ENCODE measurements at regions not wholly inside any gene's neighbourhood (a gene's known extent, or its start where the extent isn't known, plus 50 kb on each side); places are given as distances from the start of the nearest gene placed in this dataset.

GRCh38 chr13:84646957-84647356, 764.7 kb upstream of the SLITRK1 start (continued):
- TF ChIP-seq ZNF138 (CRISPR knock-in tag; conservative IDR thresholded peaks at IDR 0.05) (no peak), ZNF416 (CRISPR knock-in tag; IDR thresholded peaks at IDR 0.05) (no peak)

GRCh38 chr13:84645196-84646012, 763.1 kb upstream of the SLITRK1 start:
- Mint-ChIP-seq H3K27ac (0 out of 2 replicates have a peak overlapping the region, but pooled peaks have one; percentile 20), H3K27me3 (ENCODE audit: low read depth) (no peaks in the 10 kb centered on the region), H3K4me1 (peaks cover 30% of the 10 kb centered on the region), H3K4me3 (no peak overlapping the region), H3K36me3 (no peaks in the 10 kb centered on the region; the same call in 1 of the 2 replicates), H3K9me3 (peaks cover 12% of the 10 kb centered on the region)
- ATAC-seq (no peak; the same call in 1 of the 2 replicates), DNase-seq (ENCODE audit: low spot score) (no peak)
- TF ChIP-seq ZSCAN18 (CRISPR knock-in tag; IDR thresholded peaks at IDR 0.05) (no peak), NR1H2 (CRISPR knock-in tag; IDR thresholded peaks at IDR 0.05) (no peak), ZNF671 (CRISPR knock-in tag; IDR thresholded peaks at IDR 0.05) (no peak), ZNF512 (CRISPR knock-in tag; IDR thresholded peaks at IDR 0.05; ENCODE audit: borderline replicate concordance) (no peak), KAT7 (CRISPR knock-in tag; IDR thresholded peaks at IDR 0.05; ENCODE audit: borderline replicate concordance) (no peak), MLX (CRISPR knock-in tag; IDR thresholded peaks at IDR 0.05) (no peak), FOXJ3 (CRISPR knock-in tag; IDR thresholded peaks at IDR 0.05; ENCODE audit: borderline replicate concordance) (no peak), GABPB1 (CRISPR knock-in tag; IDR thresholded peaks at IDR 0.05) (no peak), OVOL2 (CRISPR knock-in tag; IDR thresholded peaks at IDR 0.05; ENCODE audit: borderline replicate concordance) (no peak), CREM (CRISPR knock-in tag; IDR thresholded peaks at IDR 0.05) (no peak), ZNF532 (CRISPR knock-in tag; IDR thresholded peaks at IDR 0.05; ENCODE audit: borderline replicate concordance) (no peak)
- ChIA-PET POLR2A (interaction anchor here (0.6 kb wide), 1 partner anchor 51 kb away, joined by 3 read pairs; no protein-coding TSS in a partner anchor), CTCF (no interaction called here)

- DNase-seq (ENCODE audit: low spot score) = no peak
- TF ChIP-seq GRHL2 (CRISPR knock-in tag; IDR thresholded peaks at IDR 0.05; ENCODE audit: insufficient replicate concordance, severe bottlenecking) = no peak
- no peak for TF ChIP-seq ESRRA (CRISPR knock-in tag; IDR thresholded peaks at IDR 0.05; ENCODE audit: borderline replicate concordance)
- no peak for TF ChIP-seq NR1H2 (CRISPR knock-in tag; IDR thresholded peaks at IDR 0.05)
- TF ChIP-seq MXD4 (CRISPR knock-in tag; IDR thresholded peaks at IDR 0.05; ENCODE audit: borderline replicate concordance) = no peak
- TF ChIP-seq ZNF396 (CRISPR knock-in tag; IDR thresholded peaks at IDR 0.05; ENCODE audit: borderline replicate concordance) = no peak
- Mint-ChIP-seq H3K4me1 (peaks cover 6% of the 10 kb centered on the region), H3K9me3 (peaks cover 33% of the 10 kb centered on the region), H3K27ac (no peak overlapping the region), H3K27me3 (ENCODE audit: low read depth) (no peaks in the 10 kb centered on the region), H3K4me3 (no peak overlapping the region), H3K36me3 (peaks cover 7% of the 10 kb centered on the region)
- ATAC-seq = no peak
- POLR2A ChIA-PET = no interaction called here
- CTCF ChIA-PET = no interaction called here
Measured at GRCh38 chr13:84641491-84641890, 759.2 kb upstream of the SLITRK1 start.
